HEK293T (cell line): ENCODE measurements at regions not wholly inside any gene's neighbourhood (a gene's known extent, or its start where the extent isn't known, plus 50 kb on each side); places are given as distances from the start of the nearest gene placed in this dataset.
A peak's percentile ranks its signal among the peaks of the same experiment; 100 is the strongest.

Experiments used
- ARNT ChIP-seq: fragments of 450-650 bp; IDR thresholded peaks from 2 replicates; pipeline ENCODE4 v1.6.1; 2017; ENCODE audit warnings: mild to moderate bottlenecking
- BHLHE40 ChIP-seq: fragments of 450-650 bp; IDR thresholded peaks from 2 replicates; pipeline ENCODE4 v1.6.1; 2016; ENCODE audit warnings: mild to moderate bottlenecking, moderate library complexity, borderline replicate concordance
- CTBP1 ChIP-seq: fragments of 450-650 bp; IDR thresholded peaks from 2 replicates; pipeline ENCODE4 v1.6.1; 2016; ENCODE audit warnings: borderline replicate concordance
- ELF4 ChIP-seq: fragments of 450-650 bp; IDR thresholded peaks from 2 replicates; pipeline ENCODE4 v1.6.1; 2017; ENCODE audit warnings: antibody characterized with exemption
- FOXA1 ChIP-seq: fragments of 450-650 bp; IDR thresholded peaks from 2 replicates; pipeline ENCODE4 v1.6.1; 2016; ENCODE audit warnings: mild to moderate bottlenecking
- FOXM1 ChIP-seq: fragments of 450-650 bp; IDR thresholded peaks from 2 replicates; pipeline ENCODE4 v1.6.1; 2017; ENCODE audit warnings: mild to moderate bottlenecking, borderline replicate concordance
- HDGF ChIP-seq: fragments of 450-650 bp; IDR thresholded peaks from 2 replicates; pipeline ENCODE4 v1.6.1; 2017; ENCODE audit warnings: antibody characterized with exemption, borderline replicate concordance
- L3MBTL2 ChIP-seq: fragments of 450-650 bp; conservative IDR thresholded peaks from 2 replicates; pipeline ENCODE4 v1.6.1; 2016; ENCODE audit warnings: mild to moderate bottlenecking
- NFRKB ChIP-seq: fragments of 450-650 bp; IDR thresholded peaks from 2 replicates; pipeline ENCODE4 v1.6.1; 2016; ENCODE audit warnings: mild to moderate bottlenecking, moderate library complexity
- PKNOX1 ChIP-seq: fragments of 450-650 bp; IDR thresholded peaks from 2 replicates; pipeline ENCODE4 v1.6.1; 2016
- SP1 ChIP-seq: fragments of 450-650 bp; IDR thresholded peaks from 2 replicates; pipeline ENCODE4 v1.6.1; 2017
- SUZ12 ChIP-seq: fragments of 450-650 bp; IDR thresholded peaks from 2 replicates; pipeline ENCODE4 v1.6.1; 2016; ENCODE audit warnings: mild to moderate bottlenecking
- TARDBP ChIP-seq: fragments of 450-650 bp; IDR thresholded peaks from 2 replicates; pipeline ENCODE4 v1.6.1; 2016
- ZNF384 ChIP-seq: fragments of 450-650 bp; IDR thresholded peaks from 2 replicates; pipeline ENCODE4 v1.6.1; 2016

- TF ChIP-seq SP1 (no peak), NFRKB (no peak), ARNT (no peak), BHLHE40 (no peak), FOXA1 (no peak), PKNOX1 (peak; percentile 60; the same call in 1 of the 2 replicates), SUZ12 (no peak), CTBP1 (peak; percentile 63; the same call in 1 of the 2 replicates), FOXM1 (no peak), TARDBP (no peak), ZNF384 (no peak), HDGF (no peak), L3MBTL2 (no peak), ELF4 (no peak)
Observed at GRCh38 chr1:105260001-105260400, 1510.3 kb downstream of the AMY1C start.
